ENCODE measurements at regions not wholly inside any gene's neighbourhood (a gene's known extent, or its start where the extent isn't known, plus 50 kb on each side); places are given as distances from the start of the nearest gene placed in this dataset.

GRCh38 chr6:50524341-50524740, 189.0 kb upstream of the TFAP2D start:
- TF ChIP-seq CTCF (IDR thresholded peaks at IDR 0.05; ENCODE audit: insufficient read depth, low read depth, low read length, missing control alignments) = no peak
- no peak for DNase-seq (ENCODE audit: low read depth)
- H3K4me3 ChIP-seq (ENCODE audit: low read depth, low read length) = no peak overlapping the region

GRCh38 chr6:50527985-50528384, 185.3 kb upstream of the TFAP2D start:
- H3K4me3 ChIP-seq (ENCODE audit: low read depth, low read length) = no peak overlapping the region
- TF ChIP-seq CTCF (IDR thresholded peaks at IDR 0.05; ENCODE audit: insufficient read depth, low read depth, low read length, missing control alignments) = no peak
- DNase-seq (ENCODE audit: low read depth) = no peak

- no peak for TF ChIP-seq CTCF (IDR thresholded peaks at IDR 0.05; ENCODE audit: insufficient read depth, low read depth, low read length, missing control alignments)
- DNase-seq (ENCODE audit: low read depth) = no peak
Measured at GRCh38 chr6:50539447-50539846, 173.9 kb upstream of the TFAP2D start.

GRCh38 chr6:50541941-50542340, 171.4 kb upstream of the TFAP2D start:
- DNase-seq (ENCODE audit: low read depth) = no peak
- H3K4me3 ChIP-seq (ENCODE audit: low read depth, low read length) = no peak overlapping the region
- no peak for TF ChIP-seq CTCF (IDR thresholded peaks at IDR 0.05; ENCODE audit: insufficient read depth, low read depth, low read length, missing control alignments)

More at GRCh38 chr6:50539447-50539846, 173.9 kb upstream of the TFAP2D start:
- no peak overlapping the region for H3K4me3 ChIP-seq (ENCODE audit: low read depth, low read length)

GRCh38 chr6:50543666-50544065, 169.7 kb upstream of the TFAP2D start:
- no peak for DNase-seq (ENCODE audit: low read depth)
- H3K4me3 ChIP-seq (ENCODE audit: low read depth, low read length) = no peak overlapping the region
- TF ChIP-seq CTCF (IDR thresholded peaks at IDR 0.05; ENCODE audit: insufficient read depth, low read depth, low read length, missing control alignments) = no peak

GRCh38 chr6:50549026-50549425, 164.3 kb upstream of the TFAP2D start:
- no peak overlapping the region for H3K4me3 ChIP-seq (ENCODE audit: low read depth, low read length)
- TF ChIP-seq CTCF (IDR thresholded peaks at IDR 0.05; ENCODE audit: insufficient read depth, low read depth, low read length, missing control alignments) = no peak
- DNase-seq (ENCODE audit: low read depth) = no peak

GRCh38 chr6:50549475-50549874, 163.9 kb upstream of the TFAP2D start:
- TF ChIP-seq CTCF (IDR thresholded peaks at IDR 0.05; ENCODE audit: insufficient read depth, low read depth, low read length, missing control alignments) = no peak
- no peak overlapping the region for H3K4me3 ChIP-seq (ENCODE audit: low read depth, low read length)
- no peak for DNase-seq (ENCODE audit: low read depth)

Measured in GM12865 (cell line).